Spinal cord (tissue), 9 donors: ENCODE measurements at regions not wholly inside any gene's neighbourhood (a gene's known extent, or its start where the extent isn't known, plus 50 kb on each side); places are given as distances from the start of the nearest gene placed in this dataset.

Experiments
- DNase-seq, 6 donors: peaks; one replicate each; pipeline versions ENCODE4 v3.0.0 to v3.0.0-alpha.2; 2013 to 2015; ENCODE audit warnings: low spot score in 6 of 6, low read depth in 4 of 6
- H3K27ac ChIP-seq: one replicate; pipeline ENCODE4 v1.5.1; 2013; ENCODE audit warnings: low read depth, low read length, control low read depth
- H3K27me3 ChIP-seq: one replicate; pipeline ENCODE4 v1.6.1; 2013; ENCODE audit warnings: low read length; ENCODE audit not compliant: control insufficient read depth, insufficient read depth
- H3K36me3 ChIP-seq: one replicate; pipeline ENCODE4 v1.6.1; 2013; ENCODE audit warnings: low read length; ENCODE audit not compliant: control insufficient read depth, insufficient read depth
- H3K4me1 ChIP-seq: one replicate; pipeline ENCODE4 v1.6.1; 2013; ENCODE audit warnings: low read length; ENCODE audit not compliant: control insufficient read depth, insufficient read depth
- H3K4me3 ChIP-seq: one replicate; pipeline ENCODE4 v1.5.1; 2013; ENCODE audit warnings: low read depth, low read length, control low read depth
- H3K9me3 ChIP-seq: one replicate; pipeline ENCODE4 v1.6.1; 2013; ENCODE audit warnings: low read length; ENCODE audit not compliant: control insufficient read depth, insufficient read depth
- WGBS: methylation state at CpG from one replicate; pipeline ENCODE4 v1.1.5; 2013; ENCODE audit warnings: missing lambda C conversion rate; ENCODE audit not compliant: insufficient coverage; 5-methylcytosine and 5-hydroxymethylcytosine counted together
- donor health status: healthy.

DNA sequence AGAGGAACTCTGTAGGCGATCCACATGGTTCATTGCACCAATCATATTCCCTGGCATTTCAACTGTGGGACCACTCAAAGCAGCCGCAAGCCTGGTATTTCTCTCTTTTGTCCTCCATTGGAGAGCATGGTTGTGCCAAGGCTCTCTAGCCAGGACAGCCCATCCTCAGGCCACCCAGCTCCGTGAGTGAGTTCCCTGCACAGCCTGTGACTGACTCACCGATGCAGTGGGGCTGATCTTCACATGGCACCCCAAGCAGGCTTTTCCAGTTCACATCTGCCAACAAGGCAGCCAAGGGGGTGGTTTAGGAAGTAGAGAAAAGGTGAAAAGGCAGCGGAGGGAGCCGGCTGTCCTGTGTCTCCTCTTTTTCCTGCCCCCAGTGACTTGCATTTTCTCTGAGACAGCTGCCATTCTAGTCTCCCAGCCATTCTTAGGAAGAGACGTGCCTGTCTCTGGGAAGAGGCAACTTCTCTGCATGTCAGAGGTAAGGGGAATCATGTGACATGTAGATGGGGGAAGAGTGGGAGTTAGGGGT is 69.2 kb downstream of the MID1IP1 start:
- no peak overlapping the region for H3K4me3 ChIP-seq
- no peaks in the 10 kb centered on the region for H3K27me3 ChIP-seq
- no peak overlapping the region for H3K27ac ChIP-seq
- WGBS = 53% methylated on average over 6 of the region's 7 CpGs
- H3K4me1 ChIP-seq = no peaks in the 10 kb centered on the region
- no peaks in the 10 kb centered on the region for H3K36me3 ChIP-seq
- no peak for DNase-seq
- H3K9me3 ChIP-seq = no peaks in the 10 kb centered on the region

DNA sequence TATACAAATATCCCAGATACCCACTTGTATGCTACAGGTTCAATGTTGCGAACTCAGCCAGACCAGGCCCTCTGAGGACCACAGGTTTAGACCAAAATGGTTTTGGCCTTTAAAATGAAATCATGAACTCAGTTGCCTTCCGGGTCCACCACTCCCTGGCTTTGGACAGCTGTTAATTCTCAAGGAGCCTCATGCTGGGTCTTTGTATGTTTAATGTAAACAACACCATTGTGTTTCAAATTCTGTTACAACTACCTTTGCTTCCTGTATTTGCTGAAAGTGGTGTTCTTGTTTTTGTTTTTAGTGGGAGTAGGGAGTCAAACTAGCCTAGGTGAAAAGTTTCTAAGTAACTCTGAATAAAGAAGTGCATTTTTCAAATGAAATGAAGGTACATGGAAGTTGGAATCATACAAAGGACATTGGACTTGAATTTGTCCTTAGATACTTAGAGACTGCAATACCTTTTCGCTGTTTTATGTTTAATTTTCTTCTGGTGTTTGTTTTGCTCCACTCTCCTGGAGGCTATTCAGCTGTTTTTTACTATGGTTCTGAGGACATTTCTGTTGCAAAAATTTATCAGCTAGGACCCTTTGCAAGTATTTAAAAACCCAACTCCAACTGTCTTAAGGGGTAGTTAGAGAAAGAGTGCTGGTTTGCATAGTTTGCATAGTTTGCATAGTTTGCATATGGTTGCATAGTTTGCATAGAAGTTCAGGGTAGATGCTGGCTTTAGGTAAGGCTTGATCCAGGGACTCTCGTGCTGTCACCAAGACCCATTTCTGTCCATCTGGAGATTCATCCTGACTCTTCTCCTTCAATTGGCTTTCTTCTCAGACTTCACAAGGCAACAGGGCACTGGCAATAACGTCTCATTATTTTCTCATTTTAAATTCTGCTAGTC is 70.1 kb downstream of the MID1IP1 start:
- 69% methylated on average over 3 of the region's 5 CpGs for WGBS

DNA sequence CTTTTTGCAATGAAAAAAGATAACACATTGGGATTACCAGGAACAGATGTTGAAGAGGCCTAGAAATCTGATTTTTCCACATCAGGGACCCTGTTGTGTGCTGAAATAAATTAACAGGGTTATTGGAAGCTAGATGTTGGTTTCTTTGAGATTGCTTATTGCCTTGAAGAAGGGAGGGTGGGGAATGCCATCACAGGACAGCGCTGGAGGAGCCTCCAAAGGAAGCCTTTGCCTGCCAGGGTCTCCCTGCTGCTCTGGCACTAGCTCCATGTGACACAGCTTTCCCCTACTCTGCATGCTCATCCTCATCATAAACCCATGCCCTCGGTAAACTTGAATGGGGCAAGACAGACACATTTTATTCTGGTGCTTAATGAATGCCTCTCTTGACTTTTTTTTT is 76.1 kb downstream of the MID1IP1 start:
- 62% methylated on average over 2 of the region's 2 CpGs for WGBS
- H3K9me3 ChIP-seq = no peaks in the 10 kb centered on the region
- no peaks in the 10 kb centered on the region for H3K27me3 ChIP-seq

More for the DNA sequence above, 70.1 kb downstream of the MID1IP1 start:
- no peaks in the 10 kb centered on the region for H3K27me3 ChIP-seq
- no peaks in the 10 kb centered on the region for H3K9me3 ChIP-seq
- no peaks in the 10 kb centered on the region for H3K4me1 ChIP-seq
- no peak overlapping the region for H3K27ac ChIP-seq
- DNase-seq = no peak
- H3K4me3 ChIP-seq = no peak overlapping the region
- H3K36me3 ChIP-seq = no peaks in the 10 kb centered on the region

DNA sequence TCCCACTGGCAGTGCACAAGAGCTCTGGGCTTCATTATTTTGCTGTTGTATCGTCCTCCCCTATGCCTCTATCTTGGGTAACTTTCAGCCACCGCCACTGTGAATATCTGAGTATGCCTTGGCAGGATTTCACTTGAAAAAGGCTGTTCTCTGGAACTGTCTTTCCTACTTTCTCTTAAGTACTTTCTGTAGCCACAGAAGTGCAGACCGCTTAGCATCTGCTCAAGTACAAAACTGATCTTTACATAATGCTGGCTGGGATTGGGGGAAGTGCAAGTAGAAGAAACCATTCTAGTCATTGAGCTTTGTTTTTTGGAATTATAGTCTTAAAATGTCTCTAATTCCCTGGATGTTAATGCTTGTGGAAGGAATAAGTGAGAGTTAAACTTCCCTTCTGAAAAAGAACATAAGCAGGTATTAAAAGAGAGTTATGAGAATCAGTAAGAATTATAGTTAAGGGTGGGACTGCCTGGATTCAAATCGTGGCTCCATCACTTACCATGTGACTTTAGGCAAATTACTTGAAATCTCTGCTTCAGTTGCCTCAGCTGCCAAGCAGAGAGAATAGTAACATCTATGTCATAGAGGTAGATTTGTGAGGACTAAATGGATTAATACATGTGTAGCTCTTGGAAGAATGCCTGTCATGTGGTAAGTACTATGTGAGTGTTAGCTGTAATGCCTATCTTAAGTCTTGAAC is 77.5 kb downstream of the MID1IP1 start:
- DNase-seq = peak in 1 of 6 donors; percentile 22
- Histone ChIP-seq H3K9me3 (no peaks in the 10 kb centered on the region), H3K36me3 (no peaks in the 10 kb centered on the region), H3K27me3 (no peaks in the 10 kb centered on the region), H3K4me3 (no peak overlapping the region), H3K4me1 (no peaks in the 10 kb centered on the region), H3K27ac (no peak overlapping the region)
- 50% methylated on average over 1 of the region's 4 CpGs for WGBS

More for the DNA sequence above, 76.1 kb downstream of the MID1IP1 start:
- Histone ChIP-seq H3K4me3 (no peak overlapping the region), H3K4me1 (no peaks in the 10 kb centered on the region), H3K27ac (no peak overlapping the region), H3K36me3 (no peaks in the 10 kb centered on the region)
- DNase-seq = peak in 1 of 6 donors; percentile 22

GRCh38 chrX:38879631-38880220 is 78.5 kb downstream of the MID1IP1 start:
- DNase-seq = no peak
- no peaks in the 10 kb centered on the region for H3K27me3 ChIP-seq
- H3K4me3 ChIP-seq = no peak overlapping the region
- no peak overlapping the region for H3K27ac ChIP-seq
- 59% methylated on average over 4 of the region's 4 CpGs for WGBS
- H3K36me3 ChIP-seq = no peaks in the 10 kb centered on the region
- no peaks in the 10 kb centered on the region for H3K4me1 ChIP-seq
- no peaks in the 10 kb centered on the region for H3K9me3 ChIP-seq

- H3K9me3 ChIP-seq = no peaks in the 10 kb centered on the region
- H3K27me3 ChIP-seq = no peaks in the 10 kb centered on the region
- no peak overlapping the region for H3K27ac ChIP-seq
- no peak for DNase-seq
- H3K4me1 ChIP-seq = no peaks in the 10 kb centered on the region
- whole genome bisulfite sequencing = no CpG with 5 or more reads among the region's 3 CpGs
- no peak overlapping the region for H3K4me3 ChIP-seq
- H3K36me3 ChIP-seq = no peaks in the 10 kb centered on the region
Measured at GRCh38 chrX:38880296-38880854, 79.1 kb downstream of the MID1IP1 start.

GRCh38 chrX:38881066-38881465 is 79.8 kb downstream of the MID1IP1 start:
- no peaks in the 10 kb centered on the region for H3K9me3 ChIP-seq
- no peak for DNase-seq
- no peaks in the 10 kb centered on the region for H3K27me3 ChIP-seq
- no peak overlapping the region for H3K4me3 ChIP-seq
- H3K36me3 ChIP-seq = no peaks in the 10 kb centered on the region
- no peak overlapping the region for H3K27ac ChIP-seq
- H3K4me1 ChIP-seq = no peaks in the 10 kb centered on the region
- 67% methylated on average over 1 of the region's 2 CpGs for WGBS

DNA sequence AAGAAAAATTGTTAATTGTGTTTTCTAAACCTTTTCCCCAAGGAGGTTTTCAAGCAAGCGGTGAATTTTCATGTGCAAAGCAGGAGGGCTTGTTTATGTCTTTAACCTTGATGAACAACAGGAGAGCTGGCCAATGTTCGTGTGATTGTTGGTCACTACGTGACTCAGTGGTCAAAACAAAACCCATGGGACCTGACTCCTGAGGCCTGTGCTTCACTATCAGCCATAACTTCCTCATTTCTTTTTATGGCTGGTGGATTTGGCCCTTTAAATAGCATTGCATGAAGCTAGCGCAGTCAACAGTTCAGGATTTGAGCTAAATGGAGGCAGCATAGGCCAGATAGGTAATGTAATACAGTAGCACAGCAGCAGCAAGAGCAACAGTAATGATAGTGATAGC is 80.5 kb downstream of the MID1IP1 start:
- DNase-seq = no peak
- no peaks in the 10 kb centered on the region for H3K27me3 ChIP-seq
- H3K27ac ChIP-seq = no peak overlapping the region
- H3K9me3 ChIP-seq = no peaks in the 10 kb centered on the region
- no peaks in the 10 kb centered on the region for H3K4me1 ChIP-seq
- H3K4me3 ChIP-seq = no peak overlapping the region
- WGBS = 82% methylated on average over 2 of the region's 4 CpGs
- no peaks in the 10 kb centered on the region for H3K36me3 ChIP-seq

GRCh38 chrX:38882894-38883626 is 81.8 kb downstream of the MID1IP1 start:
- Histone ChIP-seq H3K9me3 (no peaks in the 10 kb centered on the region), H3K27me3 (no peaks in the 10 kb centered on the region), H3K4me3 (no peak overlapping the region), H3K36me3 (no peaks in the 10 kb centered on the region), H3K27ac (no peak overlapping the region), H3K4me1 (no peaks in the 10 kb centered on the region)
- 58% methylated on average over 3 of the region's 4 CpGs for WGBS
- no peak for DNase-seq
